HCT116 (cell line): ENCODE measurements at regions not wholly inside any gene's neighbourhood (a gene's known extent, or its start where the extent isn't known, plus 50 kb on each side); places are given as distances from the start of the nearest gene placed in this dataset.

Source experiments
- ATAC-seq: fragments of 200-7000 bp; cut with Tn5 transposase; 2 replicates; pipeline ENCODE4 v1.9.1; 2020; ENCODE audit warnings: mild to moderate bottlenecking, moderate library complexity
- BruUV-seq: library from RNA; stranded (reverse); fragments of 400-500 nt; replicated peaks from 2 replicates; lab custom pipeline; 2021; lab: Mats Ljungman, UMichigan
- CTCF ChIA-PET: fragments of 300-600 bp; sonication (Branson Sonifier 250); formaldehyde crosslinking; loops from one replicate; lab custom pipeline; 2021; ENCODE audit warnings: antibody characterized with exemption; lab: Charles Lee
- POLR2A ChIA-PET: fragments of 300-600, 350-600 bp; sonication (Branson Sonifier 250); formaldehyde crosslinking; loops from one replicate; lab custom pipeline; 2021; ENCODE audit warnings: antibody characterized with exemption; lab: Charles Lee
- RAD21 ChIA-PET, 2 experiments: fragments of 300-600 bp; sonication (Branson Sonifier 250); formaldehyde crosslinking; loops; one replicate each; lab custom pipeline; 2023; ENCODE audit warnings: low total read pairs in 2 of 2; ENCODE audit not compliant: uncharacterized antibody in 2 of 2, unreplicated experiment in 2 of 2, low non-redundant PET in 1 of 2; lab: Charles Lee
- DNase-seq: peaks from one replicate; pipeline ENCODE4 v3.0.0-alpha.2; 2010; ENCODE audit warnings: low read depth, low spot score
- H2AFZ ChIP-seq: fragments of 200-600 bp; shearing (Covaris generic), sonication (generic); 2 replicates; pipeline ENCODE4 v1.6.1; 2017; ENCODE audit warnings: low read depth, mixed run types, mixed read lengths, antibody characterized with exemption, low read length; ENCODE audit not compliant: poor library complexity, severe bottlenecking
- H3K27ac ChIP-seq: 2 replicates; pipeline ENCODE4 v1.5.1; 2012; ENCODE audit warnings: low read depth, low read length
- H3K27me3 ChIP-seq: fragments of 200-600 bp; sonication (generic); 2 replicates; pipeline ENCODE4 v1.6.1; 2016; ENCODE audit warnings: mixed run types, low read length, mixed read lengths; ENCODE audit not compliant: insufficient read depth
- H3K36me3 ChIP-seq, 2 experiments: fragments of 200-500 bp in 1 of 2; fragments of 200-600 bp in 1 of 2; sonication (Bioruptor generic) in 1 of 2; sonication (generic) in 1 of 2; 2 replicates each; pipeline versions ENCODE4 v1.5.1 to v1.6.1; 2014 to 2016; ENCODE audit warnings: low read length in 2 of 2, inconsistent platforms in 1 of 2, mixed read lengths in 1 of 2, mixed run types in 1 of 2; ENCODE audit not compliant: insufficient read depth in 2 of 2, control insufficient read depth in 1 of 2
- H3K4me1 ChIP-seq, 2 experiments: fragments of 200-600 bp in 1 of 2; sonication (generic) in 1 of 2; 2 replicates each; pipeline versions ENCODE4 v1.5.1 to v1.6.1; 2012 to 2017; ENCODE audit warnings: low read length in 2 of 2, inconsistent platforms in 1 of 2, mild to moderate bottlenecking in 1 of 2, mixed read lengths in 1 of 2, mixed run types in 1 of 2, moderate library complexity in 1 of 2; ENCODE audit not compliant: insufficient read depth in 2 of 2, control insufficient read depth in 1 of 2
- H3K4me2 ChIP-seq: fragments of 200-600 bp; sonication (generic); 2 replicates; pipeline ENCODE4 v1.6.1; 2017; ENCODE audit warnings: mixed run types, low read length, mixed read lengths
- H3K4me3 ChIP-seq, 2 experiments: fragments of 200-600 bp in 1 of 2; sonication (generic) in 1 of 2; replicated peaks in 1 of 2; 2 replicates each; pipeline ENCODE4 v1.5.1; 2011 to 2016; ENCODE audit warnings: low read length in 2 of 2, control low read depth in 1 of 2, low read depth in 1 of 2, mild to moderate bottlenecking in 1 of 2, mixed read lengths in 1 of 2, mixed run types in 1 of 2
- H3K79me2 ChIP-seq: fragments of 200-600 bp; sonication (generic); 2 replicates; pipeline ENCODE4 v1.6.1; 2017; ENCODE audit warnings: mild to moderate bottlenecking, mixed run types, low read length, moderate library complexity, mixed read lengths; ENCODE audit not compliant: insufficient read depth
- H3K9ac ChIP-seq: fragments of 200-600 bp; sonication (generic); 2 replicates; pipeline ENCODE4 v1.6.1; 2016; ENCODE audit warnings: low read length, mixed read lengths
- H3K9me2 ChIP-seq: fragments of 200-600 bp; sonication (generic), shearing (Covaris generic); 2 replicates; pipeline ENCODE4 v1.6.1; 2017; ENCODE audit warnings: mixed run types, mild to moderate bottlenecking, moderate library complexity; ENCODE audit not compliant: insufficient read depth
- H3K9me3 ChIP-seq, 2 experiments: fragments of 200-500 bp in 1 of 2; fragments of 200-600 bp in 1 of 2; sonication (Bioruptor generic) in 1 of 2; sonication (generic) in 1 of 2; 2 replicates each; pipeline ENCODE4 v1.6.1; 2014 to 2017; ENCODE audit warnings: low read length in 2 of 2, mixed read lengths in 2 of 2, inconsistent platforms in 1 of 2, low read depth in 1 of 2, mild to moderate bottlenecking in 1 of 2, mixed run types in 1 of 2, moderate library complexity in 1 of 2; ENCODE audit not compliant: control insufficient read depth in 1 of 2, insufficient read depth in 1 of 2
- H4K20me1 ChIP-seq: fragments of 200-600 bp; sonication (generic), shearing (Covaris generic); 2 replicates; pipeline ENCODE4 v1.6.1; 2017; ENCODE audit warnings: mixed run types, mild to moderate bottlenecking, moderate library complexity; ENCODE audit not compliant: insufficient read depth
- CBX3 ChIP-seq: IDR thresholded peaks from 2 replicates; pipeline ENCODE4 v1.6.1; 2012; ENCODE audit warnings: low read depth
- CTCF ChIP-seq, 3 experiments: fragments of 200-600 bp in 1 of 3; sonication (generic) in 1 of 3; IDR thresholded peaks in 2 of 3; conservative IDR thresholded peaks in 1 of 3; 2 replicates each; pipeline ENCODE4 v1.5.1; 2012 to 2017; ENCODE audit warnings: low read depth in 2 of 3, low read length in 2 of 3, antibody characterized with exemption in 1 of 3, borderline replicate concordance in 1 of 3, control low read depth in 1 of 3, mild to moderate bottlenecking in 1 of 3, mixed read lengths in 1 of 3, mixed run types in 1 of 3, moderate library complexity in 1 of 3; ENCODE audit not compliant: insufficient read depth in 1 of 3
- FOSL1 ChIP-seq: IDR thresholded peaks from 2 replicates; pipeline ENCODE4 v1.6.1; 2012; ENCODE audit warnings: low read depth
- POLR2A ChIP-seq: IDR thresholded peaks from 2 replicates; pipeline ENCODE4 v1.7.0; 2011; ENCODE audit warnings: borderline replicate concordance; ENCODE audit not compliant: insufficient read depth, insufficient read length; ENCODE audit errors: extremely low read depth
- SIN3A ChIP-seq: IDR thresholded peaks from 2 replicates; pipeline ENCODE4 v1.6.1; 2012; ENCODE audit warnings: low read depth
- SP1 ChIP-seq: IDR thresholded peaks from 2 replicates; pipeline ENCODE4 v1.6.1; 2012; ENCODE audit warnings: low read depth
- SRF ChIP-seq: IDR thresholded peaks from 2 replicates; pipeline ENCODE4 v1.6.1; 2012; ENCODE audit warnings: low read depth
- TCF7L2 ChIP-seq: IDR thresholded peaks from 2 replicates; pipeline ENCODE4 v1.7.0; 2011; ENCODE audit warnings: borderline replicate concordance, inconsistent platforms; ENCODE audit not compliant: insufficient read depth, insufficient read length; ENCODE audit errors: extremely low read depth
- ZFX ChIP-seq: fragments of 450-650 bp; IDR thresholded peaks from 2 replicates; pipeline ENCODE4 v1.6.1; 2017
- ZNF274 ChIP-seq: fragments of 200-500 bp; sonication (Bioruptor generic); IDR thresholded peaks from 2 replicates; pipeline ENCODE4 v1.6.1; 2014; ENCODE audit warnings: mild to moderate bottlenecking, low read depth, low read length, inconsistent platforms
- intact Hi-C: fragments of 100-400 bp; cut with micrococcal nuclease; formaldehyde crosslinking; loops from 2 replicates; pipeline ENCODE4 v1.10.0; 2022
- TF ChIP-seq, protein P1 (sequence below): IDR thresholded peaks from 2 replicates; pipeline ENCODE4 v1.6.1; 2012
- TF ChIP-seq, protein P2 (sequence below): IDR thresholded peaks from 2 replicates; pipeline ENCODE4 v1.6.1; 2011; ENCODE audit warnings: mild to moderate bottlenecking, low read length, moderate library complexity; ENCODE audit not compliant: insufficient replicate concordance; ENCODE audit errors: extremely low read depth

- no peak for DNase-seq
- H3K27ac ChIP-seq, result no peak overlapping the region
- ChIA-PET CTCF (no interaction called here), RAD21 (no interaction called here), POLR2A (no interaction called here)
- H3K36me3 ChIP-seq, result no peaks in the 10 kb centered on the region
- H3K9ac ChIP-seq, result no peak overlapping the region
- no peaks in the 10 kb centered on the region for H3K4me1 ChIP-seq
- ATAC-seq, result no peak
- BruUV-seq, result no TSS peak
- no peaks in the 10 kb centered on the region for H4K20me1 ChIP-seq
- no peaks in the 10 kb centered on the region for H3K27me3 ChIP-seq
- no peaks in the 10 kb centered on the region for H3K9me2 ChIP-seq
- H3K9me3 ChIP-seq, result no peaks in the 10 kb centered on the region
- no peaks in the 10 kb centered on the region for H3K79me2 ChIP-seq
- intact Hi-C loops, result no loop called here
- H2AFZ ChIP-seq, result no peak overlapping the region
- no peak overlapping the region for H3K4me3 ChIP-seq
- TF ChIP-seq TCF7L2 (no peak), SIN3A (no peak), POLR2A (no peak), SRF (no peak), ZFX (no peak), SP1 (no peak), FOSL1 (no peak), ZNF274 (no peak), CBX3 (no peak), CTCF (IDR thresholded peaks at IDR 0.05 in 2 of 3, conservative IDR thresholded peaks at IDR 0.05 in 1 of 3; ENCODE audit: borderline replicate concordance in 1 of 3, insufficient read depth in 1 of 3, low read depth in 2 of 3, low read length in 2 of 3) (no peak)
- TF ChIP-seq, protein P1, sequence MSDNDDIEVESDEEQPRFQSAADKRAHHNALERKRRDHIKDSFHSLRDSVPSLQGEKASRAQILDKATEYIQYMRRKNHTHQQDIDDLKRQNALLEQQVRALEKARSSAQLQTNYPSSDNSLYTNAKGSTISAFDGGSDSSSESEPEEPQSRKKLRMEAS, result no peak
- TF ChIP-seq, protein P2, sequence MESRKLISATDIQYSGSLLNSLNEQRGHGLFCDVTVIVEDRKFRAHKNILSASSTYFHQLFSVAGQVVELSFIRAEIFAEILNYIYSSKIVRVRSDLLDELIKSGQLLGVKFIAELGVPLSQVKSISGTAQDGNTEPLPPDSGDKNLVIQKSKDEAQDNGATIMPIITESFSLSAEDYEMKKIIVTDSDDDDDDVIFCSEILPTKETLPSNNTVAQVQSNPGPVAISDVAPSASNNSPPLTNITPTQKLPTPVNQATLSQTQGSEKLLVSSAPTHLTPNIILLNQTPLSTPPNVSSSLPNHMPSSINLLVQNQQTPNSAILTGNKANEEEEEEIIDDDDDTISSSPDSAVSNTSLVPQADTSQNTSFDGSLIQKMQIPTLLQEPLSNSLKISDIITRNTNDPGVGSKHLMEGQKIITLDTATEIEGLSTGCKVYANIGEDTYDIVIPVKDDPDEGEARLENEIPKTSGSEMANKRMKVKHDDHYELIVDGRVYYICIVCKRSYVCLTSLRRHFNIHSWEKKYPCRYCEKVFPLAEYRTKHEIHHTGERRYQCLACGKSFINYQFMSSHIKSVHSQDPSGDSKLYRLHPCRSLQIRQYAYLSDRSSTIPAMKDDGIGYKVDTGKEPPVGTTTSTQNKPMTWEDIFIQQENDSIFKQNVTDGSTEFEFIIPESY, result no peak
- TF ChIP-seq, all 23 proteins: peak for 0
- H3K4me2 ChIP-seq, result no peak overlapping the region
Measured at GRCh38 chr2:182553483-182553882, 126.6 kb upstream of the PDE1A start.
